A549 (cell line): ENCODE measurements at regions not wholly inside any gene's neighbourhood (a gene's known extent, or its start where the extent isn't known, plus 50 kb on each side); places are given as distances from the start of the nearest gene placed in this dataset.
A peak's percentile ranks its signal among the peaks of the same experiment; 100 is the strongest.

ENCODE experiments used
- ATAC-seq, 2 experiments: fragments of 200-7000 bp in 1 of 2; fragments of >200 bp in 1 of 2; cut with Nextera tagmentation in 1 of 2; cut with Tn5 transposase in 1 of 2; 3 replicates each; pipeline versions ENCODE4 v1.8.0 to v1.9.1; 2018 to 2020; ENCODE audit warnings: mild to moderate bottlenecking in 1 of 2, moderate library complexity in 1 of 2
- CTCF ChIA-PET: fragments of 300-600 bp; sonication (Branson Sonifier 250); formaldehyde crosslinking; extraction: SDS; loops from one replicate; lab custom pipeline; 2021; ENCODE audit warnings: antibody characterized with exemption, inconsistent platforms; lab: Yijun Ruan, JAX
- POLR2A ChIA-PET: fragments of 350-600 bp; formaldehyde crosslinking; extraction: SDS; loops from one replicate; lab custom pipeline; 2021; ENCODE audit warnings: antibody characterized with exemption, inconsistent platforms; lab: Yijun Ruan, JAX
- DNase-seq, 2 experiments: peaks; one replicate each; pipeline versions ENCODE4 v3.0.0 to v3.0.0-alpha.2; 2011 to 2016; ENCODE audit warnings: low read depth in 1 of 2, low spot score in 1 of 2
- FAIRE-seq: peaks from 2 replicates; lab custom pipeline; 2011; peaks lifted over from hg19 to GRCh38; lab: Jason Lieb, UNC
- H3K27ac ChIP-seq, 2 experiments: fragments of >200 bp; sonication (Bioruptor Twin); formaldehyde crosslinking; 3 replicates each; pipeline ENCODE4 v1.5.1; 2016 to 2017
- H3K4me1 ChIP-seq: fragments of >200 bp; sonication (Bioruptor Twin); formaldehyde crosslinking; 3 replicates; pipeline ENCODE4 v1.6.1; 2016
- H3K4me2 ChIP-seq: fragments of >200 bp; sonication (Bioruptor Twin); formaldehyde crosslinking; 3 replicates; pipeline ENCODE4 v1.6.1; 2016
- H3K4me3 ChIP-seq: fragments of >200 bp; sonication (Bioruptor Twin); formaldehyde crosslinking; 3 replicates; pipeline ENCODE4 v1.5.1; 2016
- H3K9me3 ChIP-seq: fragments of >200 bp; sonication (Bioruptor Twin); formaldehyde crosslinking; 3 replicates; pipeline ENCODE4 v1.6.1; 2016
- EP300 ChIP-seq, 2 experiments: fragments of >200 bp; sonication (Bioruptor Twin); formaldehyde crosslinking; IDR thresholded peaks; 2 replicates in 1 of 2; 3 replicates in 1 of 2; pipeline ENCODE4 v1.6.1; 2016 to 2017
- FOXS1 ChIP-seq: fragments of 250-450 bp; sonication (Bioruptor Pico); IDR thresholded peaks from 2 replicates; pipeline ENCODE4 v1.5.0; 2020; ENCODE audit warnings: mild to moderate bottlenecking, moderate library complexity
- HDAC2 ChIP-seq: fragments of 200-600 bp; sonication (generic); IDR thresholded peaks from 2 replicates; pipeline ENCODE4 v1.6.1; 2016
- HEYL ChIP-seq: fragments of 250-450 bp; sonication (Bioruptor Pico); IDR thresholded peaks from 2 replicates; pipeline ENCODE4 v1.8.0; 2021; ENCODE audit warnings: mild to moderate bottlenecking, moderate library complexity
- JUN ChIP-seq, 2 experiments: fragments of >200 bp; sonication (Bioruptor Twin); formaldehyde crosslinking; IDR thresholded peaks; 2 replicates in 1 of 2; 3 replicates in 1 of 2; pipeline ENCODE4 v1.6.1; 2016 to 2017
- JUNB ChIP-seq: fragments of >200 bp; sonication (Bioruptor Twin); formaldehyde crosslinking; IDR thresholded peaks from 2 replicates; pipeline ENCODE4 v1.6.1; 2016
- MAFK ChIP-seq: fragments of 450-650 bp; IDR thresholded peaks from 2 replicates; pipeline ENCODE4 v1.6.1; 2014; ENCODE audit not compliant: partially characterized antibody
- MAZ ChIP-seq: fragments of 150-350 bp; IDR thresholded peaks from 2 replicates; pipeline ENCODE4 v1.6.1; 2014; ENCODE audit warnings: antibody characterized with exemption, low read depth, low read length, borderline replicate concordance
- NPAS2 ChIP-seq: fragments of 250-450 bp; sonication (Bioruptor Pico); IDR thresholded peaks from 2 replicates; pipeline ENCODE4 v1.8.0; 2022; ENCODE audit warnings: mild to moderate bottlenecking, moderate library complexity, borderline replicate concordance
- POLR2AphosphoS2 ChIP-seq: conservative IDR thresholded peaks from 2 replicates; pipeline ENCODE4 v1.6.1; 2012; ENCODE audit warnings: low read length, improper control_type of control experiment, inconsistent platforms
- RAD21 ChIP-seq, 2 experiments: fragments of >200 bp in 1 of 2; sonication (Bioruptor Twin) in 1 of 2; formaldehyde crosslinking in 1 of 2; IDR thresholded peaks in 1 of 2; conservative IDR thresholded peaks in 1 of 2; 2 replicates in 1 of 2; 3 replicates in 1 of 2; pipeline ENCODE4 v1.6.1; 2012 to 2018; ENCODE audit warnings: inconsistent platforms in 1 of 2
- RNF2 ChIP-seq: fragments of 200-600 bp; sonication (generic); IDR thresholded peaks from 2 replicates; pipeline ENCODE4 v1.6.1; 2016; ENCODE audit warnings: low read depth, mild to moderate bottlenecking, antibody characterized with exemption, moderate library complexity, borderline replicate concordance
- SMC3 ChIP-seq: fragments of >200 bp; sonication (Bioruptor Twin); formaldehyde crosslinking; IDR thresholded peaks from 3 replicates; pipeline ENCODE4 v1.6.1; 2018; ENCODE audit warnings: inconsistent platforms
- TFCP2L1 ChIP-seq: fragments of 250-450 bp; sonication (Bioruptor Pico); IDR thresholded peaks from 2 replicates; pipeline ENCODE4 v1.5.0; 2021; ENCODE audit warnings: mild to moderate bottlenecking
- TP53 ChIP-seq: fragments of 250-450 bp; sonication (Bioruptor Pico); IDR thresholded peaks from 2 replicates; pipeline ENCODE4 v1.5.0; 2021; ENCODE audit warnings: mild to moderate bottlenecking, moderate library complexity
- WGBS: methylation state at CpG from one replicate; pipeline ENCODE4 v1.1.6; 2017; ENCODE audit errors: missing lambda C conversion rate; 5-methylcytosine and 5-hydroxymethylcytosine counted together
- TF ChIP-seq, protein P1 (sequence below): IDR thresholded peaks from 2 replicates; pipeline ENCODE4 v1.6.1; 2012
- TF ChIP-seq, protein P2 (sequence below): fragments of 200-600 bp; sonication (generic); IDR thresholded peaks from 2 replicates; pipeline ENCODE4 v1.6.1; 2016; ENCODE audit warnings: antibody characterized with exemption, mild to moderate bottlenecking, moderate library complexity
- TF ChIP-seq, protein P3 (sequence below): fragments of >200 bp; sonication (Bioruptor Twin); formaldehyde crosslinking; IDR thresholded peaks from 2 replicates; pipeline ENCODE4 v1.6.1; 2016
- TF ChIP-seq, protein P4 (sequence below): fragments of 250-450 bp; sonication (Bioruptor Pico); IDR thresholded peaks from 2 replicates; pipeline ENCODE4 v1.5.0; 2020; ENCODE audit warnings: low read depth, mild to moderate bottlenecking, moderate library complexity
- TF ChIP-seq, protein P5 (sequence below): IDR thresholded peaks from 2 replicates; pipeline ENCODE4 v1.6.1; 2012

DNA sequence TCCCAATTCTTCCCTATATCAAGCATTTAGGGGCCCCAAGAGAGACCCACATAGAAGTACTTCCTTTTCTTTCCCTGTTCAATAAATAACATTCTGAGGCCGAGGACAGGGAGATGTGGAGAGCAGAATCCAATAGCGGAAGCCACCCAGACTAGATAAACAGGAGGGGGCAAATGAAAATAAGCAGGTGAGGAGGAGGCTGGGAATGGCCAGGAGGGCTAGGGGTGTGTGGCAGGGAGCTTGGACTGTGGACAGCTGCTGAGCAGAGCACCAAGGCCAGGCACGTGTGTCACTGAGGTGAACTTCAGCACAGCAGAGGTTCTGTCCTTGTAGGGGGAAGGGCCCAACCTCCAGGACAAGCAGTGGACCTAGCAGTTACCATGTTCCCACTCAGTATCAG lies 339.2 kb downstream of the FOXA2 start:
- POLR2A ChIA-PET, result no interaction called here
- no peak overlapping the region for H3K4me2 ChIP-seq
- H3K9me3 ChIP-seq, result no peaks in the 10 kb centered on the region
- CTCF ChIA-PET, result interaction anchor here (0.7 to 1.0 kb wide), 2 partner anchors 13 to 437 kb away, joined by 3 read pairs; no protein-coding TSS in a partner anchor
- 34% methylated on average over 3 of the region's 3 CpGs for WGBS
- no peak overlapping the region for H3K4me3 ChIP-seq
- no peak overlapping the region for H3K27ac ChIP-seq
- ATAC-seq, result no peak
- no peak for DNase-seq
- no peaks in the 10 kb centered on the region for H3K4me1 ChIP-seq
- TF ChIP-seq POLR2AphosphoS2 (no peak), JUNB (no peak)
- TF ChIP-seq, protein P1, sequence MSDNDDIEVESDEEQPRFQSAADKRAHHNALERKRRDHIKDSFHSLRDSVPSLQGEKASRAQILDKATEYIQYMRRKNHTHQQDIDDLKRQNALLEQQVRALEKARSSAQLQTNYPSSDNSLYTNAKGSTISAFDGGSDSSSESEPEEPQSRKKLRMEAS, result no peak
- no peak for FAIRE-seq

DNA sequence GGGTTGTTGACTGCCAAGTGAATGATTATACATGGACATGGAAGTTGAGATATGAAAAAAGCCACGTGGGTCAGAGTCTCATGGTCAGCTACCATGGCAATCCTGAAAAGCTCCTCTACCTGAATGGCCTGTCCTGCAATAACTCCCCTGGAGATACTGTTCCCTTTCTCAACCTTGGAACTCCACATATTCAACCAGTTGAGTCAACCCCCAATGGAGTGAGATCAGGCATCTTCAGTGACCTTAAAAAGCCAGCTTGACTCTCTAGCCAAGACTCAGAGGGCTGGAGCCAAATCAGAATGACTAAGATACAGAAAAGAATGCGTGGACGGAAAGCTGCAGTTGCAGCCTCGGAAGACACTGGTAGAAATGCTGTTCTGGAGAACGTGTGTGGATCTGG lies 341.3 kb downstream of the FOXA2 start:
- ChIA-PET CTCF (interaction anchor here (1.0 kb wide), 1 partner anchor 10 kb away, joined by 3 read pairs; no protein-coding TSS in a partner anchor), POLR2A (no interaction called here)

DNA sequence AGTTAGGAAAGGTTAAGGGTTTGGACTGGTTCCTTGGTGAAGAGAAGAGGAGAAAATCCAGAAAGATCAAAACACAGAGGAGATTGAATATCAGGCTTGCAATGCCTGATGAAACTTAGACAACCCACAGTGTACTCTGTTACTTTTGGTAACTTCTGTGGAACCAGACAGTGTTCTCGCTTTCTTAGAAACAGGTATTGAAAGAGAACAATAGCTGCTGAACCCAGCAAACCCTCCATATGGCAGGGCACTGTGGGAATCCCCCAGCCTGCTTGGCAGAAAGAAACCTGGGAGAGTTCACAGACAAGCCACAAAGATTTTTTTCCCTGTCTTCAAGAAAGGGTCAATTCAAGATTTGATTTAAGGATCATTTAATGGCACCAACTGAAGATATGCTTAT lies 342.8 kb downstream of the FOXA2 start:
- H3K27ac ChIP-seq, result no peak overlapping the region
- no peak for DNase-seq
- no peak overlapping the region for H3K4me3 ChIP-seq
- H3K4me2 ChIP-seq, result no peak overlapping the region
- CTCF ChIA-PET, result no interaction called here
- 0% methylated on average over 1 of the region's 1 CpG for WGBS
- no peaks in the 10 kb centered on the region for H3K9me3 ChIP-seq
- ATAC-seq, result no peak
- FAIRE-seq, result peak; percentile 43
- no peaks in the 10 kb centered on the region for H3K4me1 ChIP-seq
- TF ChIP-seq HEYL (CRISPR knock-in tag) (no peak), RNF2 (no peak)
- TF ChIP-seq, protein P2, sequence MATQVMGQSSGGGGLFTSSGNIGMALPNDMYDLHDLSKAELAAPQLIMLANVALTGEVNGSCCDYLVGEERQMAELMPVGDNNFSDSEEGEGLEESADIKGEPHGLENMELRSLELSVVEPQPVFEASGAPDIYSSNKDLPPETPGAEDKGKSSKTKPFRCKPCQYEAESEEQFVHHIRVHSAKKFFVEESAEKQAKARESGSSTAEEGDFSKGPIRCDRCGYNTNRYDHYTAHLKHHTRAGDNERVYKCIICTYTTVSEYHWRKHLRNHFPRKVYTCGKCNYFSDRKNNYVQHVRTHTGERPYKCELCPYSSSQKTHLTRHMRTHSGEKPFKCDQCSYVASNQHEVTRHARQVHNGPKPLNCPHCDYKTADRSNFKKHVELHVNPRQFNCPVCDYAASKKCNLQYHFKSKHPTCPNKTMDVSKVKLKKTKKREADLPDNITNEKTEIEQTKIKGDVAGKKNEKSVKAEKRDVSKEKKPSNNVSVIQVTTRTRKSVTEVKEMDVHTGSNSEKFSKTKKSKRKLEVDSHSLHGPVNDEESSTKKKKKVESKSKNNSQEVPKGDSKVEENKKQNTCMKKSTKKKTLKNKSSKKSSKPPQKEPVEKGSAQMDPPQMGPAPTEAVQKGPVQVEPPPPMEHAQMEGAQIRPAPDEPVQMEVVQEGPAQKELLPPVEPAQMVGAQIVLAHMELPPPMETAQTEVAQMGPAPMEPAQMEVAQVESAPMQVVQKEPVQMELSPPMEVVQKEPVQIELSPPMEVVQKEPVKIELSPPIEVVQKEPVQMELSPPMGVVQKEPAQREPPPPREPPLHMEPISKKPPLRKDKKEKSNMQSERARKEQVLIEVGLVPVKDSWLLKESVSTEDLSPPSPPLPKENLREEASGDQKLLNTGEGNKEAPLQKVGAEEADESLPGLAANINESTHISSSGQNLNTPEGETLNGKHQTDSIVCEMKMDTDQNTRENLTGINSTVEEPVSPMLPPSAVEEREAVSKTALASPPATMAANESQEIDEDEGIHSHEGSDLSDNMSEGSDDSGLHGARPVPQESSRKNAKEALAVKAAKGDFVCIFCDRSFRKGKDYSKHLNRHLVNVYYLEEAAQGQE, result no peak
- POLR2A ChIA-PET, result no interaction called here

More for the DNA sequence above, 341.3 kb downstream of the FOXA2 start:
- no peak for FAIRE-seq
- H3K4me1 ChIP-seq, result no peaks in the 10 kb centered on the region
- no peak for DNase-seq
- WGBS, result 10% methylated on average over 5 of the region's 5 CpGs
- TF ChIP-seq JUN (IDR thresholded peaks at IDR 0.05) (no peak), MAFK (no peak), FOXS1 (no peak), NPAS2 (CRISPR knock-in tag) (no peak), HDAC2 (no peak), RNF2 (no peak), TFCP2L1 (CRISPR knock-in tag) (no peak), EP300 (IDR thresholded peaks at IDR 0.05) (no peak), SMC3 (no peak), RAD21 (conservative IDR thresholded peaks at IDR 0.05 in 1 of 2, IDR thresholded peaks at IDR 0.05 in 1 of 2) (no peak), MAZ (no peak), TP53 (CRISPR knock-in tag) (no peak)
- TF ChIP-seq, protein P3, sequence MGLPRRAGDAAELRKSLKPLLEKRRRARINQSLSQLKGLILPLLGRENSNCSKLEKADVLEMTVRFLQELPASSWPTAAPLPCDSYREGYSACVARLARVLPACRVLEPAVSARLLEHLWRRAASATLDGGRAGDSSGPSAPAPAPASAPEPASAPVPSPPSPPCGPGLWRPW, result no peak
- TF ChIP-seq, protein P4, sequence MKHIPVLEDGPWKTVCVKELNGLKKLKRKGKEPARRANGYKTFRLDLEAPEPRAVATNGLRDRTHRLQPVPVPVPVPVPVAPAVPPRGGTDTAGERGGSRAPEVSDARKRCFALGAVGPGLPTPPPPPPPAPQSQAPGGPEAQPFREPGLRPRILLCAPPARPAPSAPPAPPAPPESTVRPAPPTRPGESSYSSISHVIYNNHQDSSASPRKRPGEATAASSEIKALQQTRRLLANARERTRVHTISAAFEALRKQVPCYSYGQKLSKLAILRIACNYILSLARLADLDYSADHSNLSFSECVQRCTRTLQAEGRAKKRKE (CRISPR knock-in tag), result no peak
- TF ChIP-seq, protein P5, sequence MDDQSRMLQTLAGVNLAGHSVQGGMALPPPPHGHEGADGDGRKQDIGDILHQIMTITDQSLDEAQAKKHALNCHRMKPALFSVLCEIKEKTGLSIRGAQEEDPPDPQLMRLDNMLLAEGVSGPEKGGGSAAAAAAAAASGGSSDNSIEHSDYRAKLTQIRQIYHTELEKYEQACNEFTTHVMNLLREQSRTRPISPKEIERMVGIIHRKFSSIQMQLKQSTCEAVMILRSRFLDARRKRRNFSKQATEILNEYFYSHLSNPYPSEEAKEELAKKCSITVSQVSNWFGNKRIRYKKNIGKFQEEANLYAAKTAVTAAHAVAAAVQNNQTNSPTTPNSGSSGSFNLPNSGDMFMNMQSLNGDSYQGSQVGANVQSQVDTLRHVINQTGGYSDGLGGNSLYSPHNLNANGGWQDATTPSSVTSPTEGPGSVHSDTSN, result no peak
- TF ChIP-seq, all 56 proteins: peak for 0
- ATAC-seq, result no peak
- H3K9me3 ChIP-seq, result no peaks in the 10 kb centered on the region
- no peak overlapping the region for H3K4me3 ChIP-seq
- no peak overlapping the region for H3K27ac ChIP-seq
- H3K4me2 ChIP-seq, result no peak overlapping the region
